ENCODE measurements at regions not wholly inside any gene's neighbourhood (a gene's known extent, or its start where the extent isn't known, plus 50 kb on each side); places are given as distances from the start of the nearest gene placed in this dataset.

DNA sequence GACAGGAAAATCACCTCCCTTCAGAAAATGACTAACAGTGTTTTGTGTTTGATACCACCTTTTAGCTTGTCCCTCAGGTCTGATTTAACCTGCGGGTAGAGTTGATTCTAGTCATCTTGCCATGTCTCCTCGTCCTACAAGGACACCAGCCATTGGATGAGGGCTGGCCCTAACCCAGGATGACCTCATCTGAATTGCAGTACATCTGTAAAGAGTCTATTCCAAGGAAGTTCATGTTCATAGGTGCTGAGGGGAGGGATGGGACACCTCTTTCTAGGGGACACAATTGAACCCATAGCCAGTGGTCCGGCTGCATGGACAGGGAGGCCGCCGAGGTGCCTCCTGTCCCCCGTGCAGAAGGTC, 52.0 kb upstream of the DACT2 start:
- no peak for DNase-seq
- Histone ChIP-seq H3K9me3 (ENCODE audit: control insufficient read depth, insufficient read depth, low read length) (no peaks in the 10 kb centered on the region), H3K27me3 (ENCODE audit: control insufficient read depth, insufficient read depth, low read length) (no peaks in the 10 kb centered on the region), H3K27ac (ENCODE audit: low read length) (no peak overlapping the region), H3K4me3 (ENCODE audit: low read length) (no peak overlapping the region), H3K4me1 (ENCODE audit: control insufficient read depth, insufficient read depth, low read length) (peaks cover 5% of the 10 kb centered on the region), H3K36me3 (ENCODE audit: control insufficient read depth, insufficient read depth, low read length) (no peaks in the 10 kb centered on the region)
- peaks cover 10 to 16% of the 10 kb centered on the region in 2 donors for H3K4me1 Mint-ChIP-seq
- H3K4me3 Mint-ChIP-seq = no peak overlapping the region
- no peak for ATAC-seq
- peaks cover 6 to 7% of the 10 kb centered on the region in 2 donors for H3K27me3 Mint-ChIP-seq (ENCODE audit: low read depth in 2 of 2)
- TF ChIP-seq, protein P1, sequence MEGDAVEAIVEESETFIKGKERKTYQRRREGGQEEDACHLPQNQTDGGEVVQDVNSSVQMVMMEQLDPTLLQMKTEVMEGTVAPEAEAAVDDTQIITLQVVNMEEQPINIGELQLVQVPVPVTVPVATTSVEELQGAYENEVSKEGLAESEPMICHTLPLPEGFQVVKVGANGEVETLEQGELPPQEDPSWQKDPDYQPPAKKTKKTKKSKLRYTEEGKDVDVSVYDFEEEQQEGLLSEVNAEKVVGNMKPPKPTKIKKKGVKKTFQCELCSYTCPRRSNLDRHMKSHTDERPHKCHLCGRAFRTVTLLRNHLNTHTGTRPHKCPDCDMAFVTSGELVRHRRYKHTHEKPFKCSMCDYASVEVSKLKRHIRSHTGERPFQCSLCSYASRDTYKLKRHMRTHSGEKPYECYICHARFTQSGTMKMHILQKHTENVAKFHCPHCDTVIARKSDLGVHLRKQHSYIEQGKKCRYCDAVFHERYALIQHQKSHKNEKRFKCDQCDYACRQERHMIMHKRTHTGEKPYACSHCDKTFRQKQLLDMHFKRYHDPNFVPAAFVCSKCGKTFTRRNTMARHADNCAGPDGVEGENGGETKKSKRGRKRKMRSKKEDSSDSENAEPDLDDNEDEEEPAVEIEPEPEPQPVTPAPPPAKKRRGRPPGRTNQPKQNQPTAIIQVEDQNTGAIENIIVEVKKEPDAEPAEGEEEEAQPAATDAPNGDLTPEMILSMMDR (IDR thresholded peaks at IDR 0.05) = no peak
- H3K27ac Mint-ChIP-seq = no peak overlapping the region
- no peaks in the 10 kb centered on the region for H3K36me3 Mint-ChIP-seq
- H3K9me3 Mint-ChIP-seq = no peaks in the 10 kb centered on the region
- WGBS (ENCODE audit: insufficient coverage) = 97% methylated on average over 6 of the region's 6 CpGs
- intact Hi-C loops (cut with micrococcal nuclease) = loop anchor here (5.0 kb wide), 1 partner anchor 586 kb away; no protein-coding TSS in a partner anchor

DNA sequence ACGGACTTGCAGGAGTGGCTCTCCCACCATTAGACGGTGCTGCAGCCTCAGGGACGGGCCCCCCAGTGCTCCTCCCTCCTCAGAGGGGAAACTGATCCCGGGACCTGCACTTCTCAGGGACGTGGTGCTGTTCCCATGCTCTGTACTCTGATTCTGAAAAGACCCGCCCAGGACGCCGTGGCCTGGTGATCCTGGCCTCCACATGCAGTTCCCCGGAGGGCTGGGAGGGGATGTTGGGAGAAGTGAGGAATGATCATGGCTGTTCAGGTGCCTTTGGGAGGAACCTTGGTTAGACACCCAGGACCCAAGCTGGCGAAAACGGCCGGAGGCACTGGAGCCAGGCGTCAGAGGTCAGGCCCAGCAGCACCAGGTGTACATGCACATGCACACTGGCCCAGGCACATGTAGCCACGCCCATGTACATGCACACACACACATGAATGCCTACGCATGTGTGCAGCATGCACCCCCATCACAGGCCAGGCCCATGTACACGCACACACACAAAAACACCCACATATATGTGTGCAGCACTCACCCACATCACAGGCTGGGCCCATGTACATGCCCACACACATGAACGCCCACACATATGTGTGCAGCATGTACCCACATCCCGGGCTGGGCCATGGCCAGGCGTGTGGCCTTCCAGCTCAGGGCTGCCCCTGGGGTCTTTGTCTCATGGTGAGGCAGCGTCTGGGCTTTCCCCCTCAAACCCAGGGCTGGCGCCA, 52.6 kb upstream of the DACT2 start:
- Mint-ChIP-seq H3K27ac (no peak overlapping the region), H3K36me3 (no peaks in the 10 kb centered on the region), H3K4me3 (no peak overlapping the region), H3K4me1 (peaks cover 7 to 13% of the 10 kb centered on the region in 2 donors), H3K9me3 (no peaks in the 10 kb centered on the region), H3K27me3 (ENCODE audit: low read depth in 2 of 2) (peaks cover 6 to 7% of the 10 kb centered on the region in 2 donors)
- no peaks in the 10 kb centered on the region for H3K36me3 ChIP-seq (ENCODE audit: control insufficient read depth, insufficient read depth, low read length)
- intact Hi-C loops (cut with micrococcal nuclease) = loop anchor here (5.0 kb wide), 1 partner anchor 585 kb away; no protein-coding TSS in a partner anchor
- TF ChIP-seq, protein P1 (IDR thresholded peaks at IDR 0.05) = no peak
- 88% methylated on average over 21 of the region's 21 CpGs for WGBS (ENCODE audit: insufficient coverage)
- H3K27me3 ChIP-seq (ENCODE audit: control insufficient read depth, insufficient read depth, low read length) = no peaks in the 10 kb centered on the region
- no peak overlapping the region for H3K27ac ChIP-seq (ENCODE audit: low read length)
- ATAC-seq (no peak), DNase-seq (no peak)
- H3K4me3 ChIP-seq (ENCODE audit: low read length) = no peak overlapping the region
- no peaks in the 10 kb centered on the region for H3K9me3 ChIP-seq (ENCODE audit: control insufficient read depth, insufficient read depth, low read length)
- peaks cover 4% of the 10 kb centered on the region for H3K4me1 ChIP-seq (ENCODE audit: control insufficient read depth, insufficient read depth, low read length)

DNA sequence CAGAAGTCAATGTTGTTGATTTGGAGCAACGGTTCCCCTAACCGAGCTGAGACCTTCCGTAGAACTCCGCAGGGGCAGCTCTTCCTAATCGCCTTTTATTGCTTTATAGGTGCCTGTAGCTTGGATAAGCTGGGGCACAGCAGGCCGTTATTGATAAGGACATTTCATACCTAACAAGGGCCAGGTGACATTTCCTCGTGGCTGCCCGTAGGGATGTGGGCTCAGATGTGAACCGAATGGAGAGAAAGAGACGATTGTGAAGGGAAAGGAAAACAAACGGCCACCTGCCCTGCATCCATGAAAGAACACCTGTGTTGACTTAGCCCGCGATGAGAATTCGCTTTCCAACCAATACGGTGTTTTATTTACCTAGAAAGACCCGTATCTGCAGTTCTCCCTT, 53.3 kb upstream of the DACT2 start:
- no peaks in the 10 kb centered on the region for H3K27me3 ChIP-seq (ENCODE audit: control insufficient read depth, insufficient read depth, low read length)
- Mint-ChIP-seq H3K36me3 (no peaks in the 10 kb centered on the region), H3K27ac (no peak overlapping the region), H3K27me3 (ENCODE audit: low read depth in 2 of 2) (peaks cover 1 to 3% of the 10 kb centered on the region in 2 donors), H3K9me3 (no peaks in the 10 kb centered on the region), H3K4me3 (no peak overlapping the region), H3K4me1 (peaks cover under 1 to 5% of the 10 kb centered on the region in 2 donors)
- H3K27ac ChIP-seq (ENCODE audit: low read length) = no peak overlapping the region
- DNase-seq (no peak), ATAC-seq (no peak)
- TF ChIP-seq, protein P1 (IDR thresholded peaks at IDR 0.05) = no peak
- intact Hi-C loops (cut with micrococcal nuclease) = loop anchor here (5.0 kb wide), 1 partner anchor 584 kb away; no protein-coding TSS in a partner anchor
- H3K4me1 ChIP-seq (ENCODE audit: control insufficient read depth, insufficient read depth, low read length) = no peaks in the 10 kb centered on the region
- 83% methylated on average over 15 of the region's 16 CpGs for WGBS (ENCODE audit: insufficient coverage)
- no peak overlapping the region for H3K4me3 ChIP-seq (ENCODE audit: low read length)
- H3K36me3 ChIP-seq (ENCODE audit: control insufficient read depth, insufficient read depth, low read length) = no peaks in the 10 kb centered on the region
- H3K9me3 ChIP-seq (ENCODE audit: control insufficient read depth, insufficient read depth, low read length) = no peaks in the 10 kb centered on the region
